HCT116 (cell line): ENCODE measurements at regions not wholly inside any gene's neighbourhood (a gene's known extent, or its start where the extent isn't known, plus 50 kb on each side); places are given as distances from the start of the nearest gene placed in this dataset.

ENCODE experiments used
- ATAC-seq: fragments of 200-7000 bp; cut with Tn5 transposase; 2 replicates; pipeline ENCODE4 v1.9.1; 2020; ENCODE audit warnings: mild to moderate bottlenecking, moderate library complexity
- BruUV-seq: library from RNA; stranded (reverse); fragments of 400-500 nt; replicated peaks from 2 replicates; lab custom pipeline; 2021; lab: Mats Ljungman, UMichigan
- CTCF ChIA-PET: fragments of 300-600 bp; sonication (Branson Sonifier 250); formaldehyde crosslinking; loops from one replicate; lab custom pipeline; 2021; ENCODE audit warnings: antibody characterized with exemption; lab: Charles Lee
- POLR2A ChIA-PET: fragments of 300-600, 350-600 bp; sonication (Branson Sonifier 250); formaldehyde crosslinking; loops from one replicate; lab custom pipeline; 2021; ENCODE audit warnings: antibody characterized with exemption; lab: Charles Lee
- RAD21 ChIA-PET, 2 experiments: fragments of 300-600 bp; sonication (Branson Sonifier 250); formaldehyde crosslinking; loops; one replicate each; lab custom pipeline; 2023; ENCODE audit warnings: low total read pairs in 2 of 2; ENCODE audit not compliant: uncharacterized antibody in 2 of 2, unreplicated experiment in 2 of 2, low non-redundant PET in 1 of 2; lab: Charles Lee
- DNase-seq: peaks from one replicate; pipeline ENCODE4 v3.0.0-alpha.2; 2010; ENCODE audit warnings: low read depth, low spot score
- H2AFZ ChIP-seq: fragments of 200-600 bp; shearing (Covaris generic), sonication (generic); 2 replicates; pipeline ENCODE4 v1.6.1; 2017; ENCODE audit warnings: low read depth, mixed run types, mixed read lengths, antibody characterized with exemption, low read length; ENCODE audit not compliant: poor library complexity, severe bottlenecking
- H3K27ac ChIP-seq: 2 replicates; pipeline ENCODE4 v1.5.1; 2012; ENCODE audit warnings: low read depth, low read length
- H3K27me3 ChIP-seq: fragments of 200-600 bp; sonication (generic); 2 replicates; pipeline ENCODE4 v1.6.1; 2016; ENCODE audit warnings: mixed run types, low read length, mixed read lengths; ENCODE audit not compliant: insufficient read depth
- H3K36me3 ChIP-seq, 2 experiments: fragments of 200-500 bp in 1 of 2; fragments of 200-600 bp in 1 of 2; sonication (Bioruptor generic) in 1 of 2; sonication (generic) in 1 of 2; 2 replicates each; pipeline versions ENCODE4 v1.5.1 to v1.6.1; 2014 to 2016; ENCODE audit warnings: low read length in 2 of 2, inconsistent platforms in 1 of 2, mixed read lengths in 1 of 2, mixed run types in 1 of 2; ENCODE audit not compliant: insufficient read depth in 2 of 2, control insufficient read depth in 1 of 2
- H3K4me1 ChIP-seq, 2 experiments: fragments of 200-600 bp in 1 of 2; sonication (generic) in 1 of 2; 2 replicates each; pipeline versions ENCODE4 v1.5.1 to v1.6.1; 2012 to 2017; ENCODE audit warnings: low read length in 2 of 2, inconsistent platforms in 1 of 2, mild to moderate bottlenecking in 1 of 2, mixed read lengths in 1 of 2, mixed run types in 1 of 2, moderate library complexity in 1 of 2; ENCODE audit not compliant: insufficient read depth in 2 of 2, control insufficient read depth in 1 of 2
- H3K4me2 ChIP-seq: fragments of 200-600 bp; sonication (generic); 2 replicates; pipeline ENCODE4 v1.6.1; 2017; ENCODE audit warnings: mixed run types, low read length, mixed read lengths
- H3K4me3 ChIP-seq, 2 experiments: fragments of 200-600 bp in 1 of 2; sonication (generic) in 1 of 2; replicated peaks in 1 of 2; 2 replicates each; pipeline ENCODE4 v1.5.1; 2011 to 2016; ENCODE audit warnings: low read length in 2 of 2, control low read depth in 1 of 2, low read depth in 1 of 2, mild to moderate bottlenecking in 1 of 2, mixed read lengths in 1 of 2, mixed run types in 1 of 2
- H3K79me2 ChIP-seq: fragments of 200-600 bp; sonication (generic); 2 replicates; pipeline ENCODE4 v1.6.1; 2017; ENCODE audit warnings: mild to moderate bottlenecking, mixed run types, low read length, moderate library complexity, mixed read lengths; ENCODE audit not compliant: insufficient read depth
- H3K9ac ChIP-seq: fragments of 200-600 bp; sonication (generic); 2 replicates; pipeline ENCODE4 v1.6.1; 2016; ENCODE audit warnings: low read length, mixed read lengths
- H3K9me2 ChIP-seq: fragments of 200-600 bp; sonication (generic), shearing (Covaris generic); 2 replicates; pipeline ENCODE4 v1.6.1; 2017; ENCODE audit warnings: mixed run types, mild to moderate bottlenecking, moderate library complexity; ENCODE audit not compliant: insufficient read depth
- H3K9me3 ChIP-seq, 2 experiments: fragments of 200-500 bp in 1 of 2; fragments of 200-600 bp in 1 of 2; sonication (Bioruptor generic) in 1 of 2; sonication (generic) in 1 of 2; 2 replicates each; pipeline ENCODE4 v1.6.1; 2014 to 2017; ENCODE audit warnings: low read length in 2 of 2, mixed read lengths in 2 of 2, inconsistent platforms in 1 of 2, low read depth in 1 of 2, mild to moderate bottlenecking in 1 of 2, mixed run types in 1 of 2, moderate library complexity in 1 of 2; ENCODE audit not compliant: control insufficient read depth in 1 of 2, insufficient read depth in 1 of 2
- H4K20me1 ChIP-seq: fragments of 200-600 bp; sonication (generic), shearing (Covaris generic); 2 replicates; pipeline ENCODE4 v1.6.1; 2017; ENCODE audit warnings: mixed run types, mild to moderate bottlenecking, moderate library complexity; ENCODE audit not compliant: insufficient read depth
- CEBPB ChIP-seq: IDR thresholded peaks from 2 replicates; pipeline ENCODE4 v1.6.1; 2012; ENCODE audit warnings: low read depth
- CTCF ChIP-seq, 3 experiments: fragments of 200-600 bp in 1 of 3; sonication (generic) in 1 of 3; IDR thresholded peaks in 2 of 3; conservative IDR thresholded peaks in 1 of 3; 2 replicates each; pipeline ENCODE4 v1.5.1; 2012 to 2017; ENCODE audit warnings: low read depth in 2 of 3, low read length in 2 of 3, antibody characterized with exemption in 1 of 3, borderline replicate concordance in 1 of 3, control low read depth in 1 of 3, mild to moderate bottlenecking in 1 of 3, mixed read lengths in 1 of 3, mixed run types in 1 of 3, moderate library complexity in 1 of 3; ENCODE audit not compliant: insufficient read depth in 1 of 3
- EGR1 ChIP-seq: IDR thresholded peaks from 2 replicates; pipeline ENCODE4 v1.6.1; 2012; ENCODE audit warnings: low read depth
- ELF1 ChIP-seq: IDR thresholded peaks from 2 replicates; pipeline ENCODE4 v1.6.1; 2012; ENCODE audit warnings: low read depth, borderline replicate concordance
- EZH2 ChIP-seq: fragments of 200-600 bp; sonication (generic); IDR thresholded peaks from 2 replicates; pipeline ENCODE4 v1.6.1; 2017; ENCODE audit warnings: antibody characterized with exemption, mixed run types
- EZH2phosphoT487 ChIP-seq: fragments of 200-600 bp; IDR thresholded peaks from 2 replicates; pipeline ENCODE4 v1.6.1; 2018; ENCODE audit warnings: antibody characterized with exemption, borderline replicate concordance
- FOSL1 ChIP-seq: IDR thresholded peaks from 2 replicates; pipeline ENCODE4 v1.6.1; 2012; ENCODE audit warnings: low read depth
- JUND ChIP-seq: IDR thresholded peaks from 2 replicates; pipeline ENCODE4 v1.6.1; 2012
- POLR2A ChIP-seq: IDR thresholded peaks from 2 replicates; pipeline ENCODE4 v1.7.0; 2011; ENCODE audit warnings: borderline replicate concordance; ENCODE audit not compliant: insufficient read depth, insufficient read length; ENCODE audit errors: extremely low read depth
- POLR2AphosphoS5 ChIP-seq: IDR thresholded peaks from 2 replicates; pipeline ENCODE4 v1.6.1; 2011; ENCODE audit warnings: mild to moderate bottlenecking, low read depth, low read length, moderate library complexity
- RAD21 ChIP-seq: IDR thresholded peaks from 2 replicates; pipeline ENCODE4 v1.6.1; 2012; ENCODE audit warnings: low read depth, mild to moderate bottlenecking
- REST ChIP-seq: IDR thresholded peaks from 2 replicates; pipeline ENCODE4 v1.6.1; 2012; ENCODE audit warnings: low read depth
- SIN3A ChIP-seq: IDR thresholded peaks from 2 replicates; pipeline ENCODE4 v1.6.1; 2012; ENCODE audit warnings: low read depth
- SP1 ChIP-seq: IDR thresholded peaks from 2 replicates; pipeline ENCODE4 v1.6.1; 2012; ENCODE audit warnings: low read depth
- SRF ChIP-seq: IDR thresholded peaks from 2 replicates; pipeline ENCODE4 v1.6.1; 2012; ENCODE audit warnings: low read depth
- TCF7L2 ChIP-seq: IDR thresholded peaks from 2 replicates; pipeline ENCODE4 v1.7.0; 2011; ENCODE audit warnings: borderline replicate concordance, inconsistent platforms; ENCODE audit not compliant: insufficient read depth, insufficient read length; ENCODE audit errors: extremely low read depth
- ZBTB33 ChIP-seq: IDR thresholded peaks from 2 replicates; pipeline ENCODE4 v1.6.1; 2011; ENCODE audit warnings: mild to moderate bottlenecking, low read length, moderate library complexity; ENCODE audit not compliant: insufficient replicate concordance; ENCODE audit errors: extremely low read depth
- ZFX ChIP-seq: fragments of 450-650 bp; IDR thresholded peaks from 2 replicates; pipeline ENCODE4 v1.6.1; 2017
- ZNF274 ChIP-seq: fragments of 200-500 bp; sonication (Bioruptor generic); IDR thresholded peaks from 2 replicates; pipeline ENCODE4 v1.6.1; 2014; ENCODE audit warnings: mild to moderate bottlenecking, low read depth, low read length, inconsistent platforms
- intact Hi-C: fragments of 100-400 bp; cut with micrococcal nuclease; formaldehyde crosslinking; loops from 2 replicates; pipeline ENCODE4 v1.10.0; 2022
- TF ChIP-seq, protein P1 (sequence below): IDR thresholded peaks from 2 replicates; pipeline ENCODE4 v1.6.1; 2012

DNA sequence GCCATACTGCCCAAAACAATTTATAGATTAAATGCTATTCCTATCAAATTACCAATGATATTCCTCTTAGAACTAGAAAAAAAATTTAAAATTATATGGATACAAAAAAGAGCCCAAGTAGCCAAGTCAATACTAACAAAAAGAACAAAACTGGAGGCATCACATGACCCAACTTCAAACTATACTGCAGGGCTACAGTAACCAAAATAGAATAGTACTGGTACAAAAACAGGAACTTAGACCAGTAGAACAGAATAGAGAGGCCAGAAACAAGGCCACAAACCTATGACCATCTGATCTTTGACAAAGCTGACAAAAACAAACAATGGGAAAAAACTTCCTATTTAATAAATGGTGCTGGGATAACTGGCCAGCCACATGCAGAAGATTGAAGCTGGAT is 86.1 kb upstream of the KYNU start:
- no peaks in the 10 kb centered on the region for H3K9me2 ChIP-seq
- intact Hi-C loops: no loop called here
- no peak for ATAC-seq
- no TSS peak for BruUV-seq
- POLR2A ChIA-PET: no interaction called here
- H3K36me3 ChIP-seq: no peaks in the 10 kb centered on the region
- no peak for DNase-seq
- H3K4me1 ChIP-seq: no peaks in the 10 kb centered on the region
- TF ChIP-seq RAD21 (no peak), ZFX (no peak), REST (no peak), POLR2A (no peak), SP1 (no peak), SRF (no peak), CEBPB (no peak), ZBTB33 (no peak), FOSL1 (no peak), EZH2 (no peak), ZNF274 (no peak), JUND (no peak), EGR1 (no peak), CTCF (IDR thresholded peaks at IDR 0.05 in 2 of 3, conservative IDR thresholded peaks at IDR 0.05 in 1 of 3; ENCODE audit: borderline replicate concordance in 1 of 3, insufficient read depth in 1 of 3, low read depth in 2 of 3, low read length in 2 of 3) (no peak), EZH2phosphoT487 (no peak), TCF7L2 (no peak), SIN3A (no peak), ELF1 (no peak), POLR2AphosphoS5 (no peak)
- TF ChIP-seq, protein P1, sequence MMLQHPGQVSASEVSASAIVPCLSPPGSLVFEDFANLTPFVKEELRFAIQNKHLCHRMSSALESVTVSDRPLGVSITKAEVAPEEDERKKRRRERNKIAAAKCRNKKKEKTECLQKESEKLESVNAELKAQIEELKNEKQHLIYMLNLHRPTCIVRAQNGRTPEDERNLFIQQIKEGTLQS: no peak
- RAD21 ChIA-PET: no interaction called here
- H3K9me3 ChIP-seq: no peaks in the 10 kb centered on the region
- H3K4me3 ChIP-seq: no peak overlapping the region
- CTCF ChIA-PET: no interaction called here
- H3K9ac ChIP-seq: no peak overlapping the region
- no peaks in the 10 kb centered on the region for H3K27me3 ChIP-seq
- no peak overlapping the region for H3K27ac ChIP-seq
- H3K4me2 ChIP-seq: no peak overlapping the region
- no peaks in the 10 kb centered on the region for H3K79me2 ChIP-seq
- no peaks in the 10 kb centered on the region; the same call in 1 of the 2 replicates for H4K20me1 ChIP-seq
- H2AFZ ChIP-seq: no peak overlapping the region
